H1 (cell line): ENCODE measurements at regions not wholly inside any gene's neighbourhood (a gene's known extent, or its start where the extent isn't known, plus 50 kb on each side); places are given as distances from the start of the nearest gene placed in this dataset.

Experiments
- CTCF ChIA-PET: fragments of 300-600 bp; sonication (Branson Sonifier 250); formaldehyde crosslinking; loops from one replicate; lab custom pipeline; 2021; ENCODE audit not compliant: partially characterized antibody; lab: Charles Lee
- POLR2A ChIA-PET: fragments of 300-600 bp; sonication (Branson Sonifier 250); formaldehyde crosslinking; loops from one replicate; lab custom pipeline; 2021; ENCODE audit warnings: inconsistent platforms; ENCODE audit not compliant: partially characterized antibody; lab: Charles Lee
- DNase-seq, 2 experiments: peaks; one replicate each; pipeline versions ENCODE4 v3.0.0 to v3.0.0-alpha.2; 2010 to 2022; ENCODE audit warnings: low spot score in 2 of 2, low read depth in 1 of 2, mixed read lengths in 1 of 2
- FAIRE-seq: peaks from 2 replicates; lab custom pipeline; 2011; peaks lifted over from hg19 to GRCh38; lab: Jason Lieb, UNC
- H2AFZ ChIP-seq: 2 replicates; pipeline ENCODE4 v1.8.1; 2012; ENCODE audit warnings: low read length, inconsistent platforms
- H2AK5ac ChIP-seq: 2 replicates; pipeline ENCODE4 v1.6.1; 2013; ENCODE audit warnings: low read depth, low read length
- H2BK120ac ChIP-seq: replicated peaks from 2 replicates; pipeline ENCODE3; 2013; ENCODE audit warnings: low read depth, low read length, inconsistent platforms
- H2BK12ac ChIP-seq: 2 replicates; pipeline ENCODE4 v1.6.1; 2013; ENCODE audit warnings: low read depth, low read length
- H2BK15ac ChIP-seq: 2 replicates; pipeline ENCODE4 v1.6.1; 2013; ENCODE audit warnings: low read length
- H2BK20ac ChIP-seq: 2 replicates; pipeline ENCODE4 v1.6.1; 2013; ENCODE audit warnings: low read length
- H2BK5ac ChIP-seq: 2 replicates; pipeline ENCODE4 v1.6.1; 2013; ENCODE audit warnings: low read depth, low read length
- H3K14ac ChIP-seq: 2 replicates; pipeline ENCODE4 v1.6.1; 2013; ENCODE audit warnings: inconsistent platforms; ENCODE audit not compliant: insufficient read length
- H3K18ac ChIP-seq: 2 replicates; pipeline ENCODE4 v1.6.1; 2013; ENCODE audit warnings: low read length; ENCODE audit errors: extremely low read depth
- H3K23ac ChIP-seq: 2 replicates; pipeline ENCODE4 v1.6.1; 2013; ENCODE audit warnings: inconsistent platforms; ENCODE audit not compliant: insufficient read length
- H3K23me2 ChIP-seq: 2 replicates; pipeline ENCODE4 v1.6.1; 2013; ENCODE audit warnings: low read depth, low read length
- H3K27ac ChIP-seq: 2 replicates; pipeline ENCODE4 v1.6.1; 2011; ENCODE audit warnings: low read depth, low read length, inconsistent platforms
- H3K27me3 ChIP-seq, 4 experiments: replicated peaks in 1 of 4; 1 replicate in 1 of 4; 2 replicates in 3 of 4; pipeline versions ENCODE4 v1.6.1 to v1.8.1; 2011 to 2013; ENCODE audit warnings: low read length in 3 of 4, mild to moderate bottlenecking in 3 of 4, inconsistent platforms in 2 of 4, mixed read lengths in 2 of 4, moderate library complexity in 1 of 4; ENCODE audit not compliant: control insufficient read depth in 3 of 4, insufficient read depth in 3 of 4; ENCODE audit errors: extremely low read depth in 1 of 4
- H3K36me3 ChIP-seq, 4 experiments: 2 replicates each; pipeline versions ENCODE4 v1.6.1 to v1.8.1; 2011 to 2013; ENCODE audit warnings: mild to moderate bottlenecking in 4 of 4, low read length in 3 of 4, moderate library complexity in 2 of 4, control low read depth in 1 of 4, inconsistent platforms in 1 of 4; ENCODE audit not compliant: insufficient read depth in 4 of 4, control insufficient read depth in 2 of 4
- H3K4ac ChIP-seq: replicated peaks from 2 replicates; pipeline ENCODE3; 2013; ENCODE audit warnings: low read length, low read depth, mixed read lengths, inconsistent platforms; ENCODE audit not compliant: insufficient read length
- H3K4me1 ChIP-seq, 4 experiments: replicated peaks in 1 of 4; 1 replicate in 1 of 4; 2 replicates in 3 of 4; pipeline versions ENCODE4 v1.6.1 to v1.8.1; 2011 to 2013; ENCODE audit warnings: low read length in 3 of 4, inconsistent platforms in 2 of 4, mixed read lengths in 1 of 4; ENCODE audit not compliant: insufficient read depth in 4 of 4, control insufficient read depth in 3 of 4
- H3K4me2 ChIP-seq, 2 experiments: 2 replicates each; pipeline versions ENCODE4 v1.6.1 to v1.8.1; 2011 to 2013; ENCODE audit warnings: low read depth in 2 of 2, low read length in 2 of 2, control low read depth in 1 of 2, inconsistent platforms in 1 of 2, mild to moderate bottlenecking in 1 of 2; ENCODE audit not compliant: insufficient read depth in 1 of 2
- H3K4me3 ChIP-seq, 4 experiments: fragments of 200-600, 300-600 bp in 1 of 4; sonication (generic), shearing (Covaris generic), sonication (Bioruptor Twin) in 1 of 4; 2 replicates each; pipeline versions ENCODE4 v1.5.1 to v1.8.1; 2011 to 2016; ENCODE audit warnings: low read length in 4 of 4, low read depth in 3 of 4, control low read depth in 2 of 4, inconsistent platforms in 2 of 4, mild to moderate bottlenecking in 2 of 4, mixed read lengths in 1 of 4, moderate library complexity in 1 of 4; ENCODE audit not compliant: insufficient read depth in 2 of 4; ENCODE audit errors: extremely low read depth in 1 of 4
- H3K56ac ChIP-seq: replicated peaks from 2 replicates; pipeline ENCODE3; 2013; ENCODE audit warnings: low read depth, mild to moderate bottlenecking, mixed read lengths, low read length, inconsistent platforms; ENCODE audit not compliant: insufficient read length
- H3K79me1 ChIP-seq: 2 replicates; pipeline ENCODE4 v1.6.1; 2013; ENCODE audit warnings: low read depth, low read length, control low read depth
- H3K79me2 ChIP-seq, 2 experiments: 2 replicates each; pipeline versions ENCODE4 v1.6.1 to v1.8.1; 2012 to 2013; ENCODE audit warnings: low read length in 2 of 2, mild to moderate bottlenecking in 2 of 2, inconsistent platforms in 1 of 2; ENCODE audit not compliant: insufficient read depth in 2 of 2, control insufficient read depth in 1 of 2
- H3K9ac ChIP-seq, 4 experiments: replicated peaks in 1 of 4; 1 replicate in 1 of 4; 2 replicates in 3 of 4; pipeline versions ENCODE4 v1.6.1 to v1.8.1; 2011 to 2013; ENCODE audit warnings: low read depth in 3 of 4, low read length in 3 of 4, control low read depth in 2 of 4, mild to moderate bottlenecking in 2 of 4, moderate library complexity in 2 of 4, inconsistent platforms in 1 of 4; ENCODE audit errors: extremely low read depth in 1 of 4
- H3K9me3 ChIP-seq, 2 experiments: 2 replicates each; pipeline versions ENCODE4 v1.6.1 to v1.8.1; 2012 to 2013; ENCODE audit warnings: mild to moderate bottlenecking in 2 of 2, moderate library complexity in 2 of 2, control low read depth in 1 of 2, inconsistent platforms in 1 of 2, low read depth in 1 of 2, low read length in 1 of 2, mixed read lengths in 1 of 2; ENCODE audit not compliant: insufficient read depth in 2 of 2
- H4K20me1 ChIP-seq, 2 experiments: replicated peaks in 1 of 2; 2 replicates each; pipeline versions ENCODE3 to v1.8.1; 2011 to 2013; ENCODE audit warnings: inconsistent platforms in 2 of 2, low read length in 2 of 2, mild to moderate bottlenecking in 1 of 2; ENCODE audit not compliant: insufficient read depth in 2 of 2, control insufficient read depth in 1 of 2
- H4K5ac ChIP-seq: 2 replicates; pipeline ENCODE4 v1.6.1; 2013; ENCODE audit warnings: low read length, low read depth, mixed read lengths, inconsistent platforms; ENCODE audit not compliant: insufficient read length
- H4K8ac ChIP-seq: 2 replicates; pipeline ENCODE4 v1.8.0; 2013; ENCODE audit warnings: mild to moderate bottlenecking, moderate library complexity, low read length, inconsistent platforms; ENCODE audit not compliant: insufficient read depth; ENCODE audit errors: extremely low read depth
- H4K91ac ChIP-seq: replicated peaks from 2 replicates; pipeline ENCODE3; 2013; ENCODE audit warnings: low read length, mixed read lengths, inconsistent platforms; ENCODE audit not compliant: insufficient read length
- FOSL1 ChIP-seq: IDR thresholded peaks from 2 replicates; pipeline ENCODE4 v1.6.1; 2011; ENCODE audit warnings: mild to moderate bottlenecking, low read depth, low read length, moderate library complexity; ENCODE audit not compliant: insufficient read depth
- GABPA ChIP-seq: IDR thresholded peaks from 2 replicates; pipeline ENCODE4 v1.6.1; 2011; ENCODE audit warnings: mild to moderate bottlenecking, low read length, moderate library complexity, borderline replicate concordance; ENCODE audit not compliant: insufficient read depth
- RBBP5 ChIP-seq: IDR thresholded peaks from 2 replicates; pipeline ENCODE4 v1.7.1; 2012; ENCODE audit warnings: low read depth, mild to moderate bottlenecking, inconsistent platforms, low read length, moderate library complexity, borderline replicate concordance
- SAP30 ChIP-seq: fragments of 300-600 bp; sonication (generic); IDR thresholded peaks from 2 replicates; pipeline ENCODE4 v1.7.1; 2012; ENCODE audit warnings: low read length, moderate library complexity, mild to moderate bottlenecking, inconsistent platforms; ENCODE audit not compliant: insufficient read depth, insufficient replicate concordance
- TBP ChIP-seq: IDR thresholded peaks from 2 replicates; pipeline ENCODE4 v1.6.1; 2011; ENCODE audit warnings: low read depth, low read length, improper control_type of control experiment
- WGBS, 2 experiments: shearing (Covaris generic) in 1 of 2; methylation state at CpG; one replicate each; pipeline versions ENCODE4 v1.1.6 to v1.1.7; 2013 to 2015; ENCODE audit warnings: low lambda C conversion rate in 2 of 2, mixed read lengths in 2 of 2, inconsistent platforms in 1 of 2, low coverage in 1 of 2, missing lambda C conversion rate in 1 of 2; ENCODE audit not compliant: insufficient replicate concordance in 2 of 2, insufficient coverage in 1 of 2, insufficient read length in 1 of 2; ENCODE audit errors: extremely low coverage in 1 of 2, missing lambda C conversion rate in 1 of 2; 5-methylcytosine and 5-hydroxymethylcytosine counted together

- ChIA-PET POLR2A (no interaction called here), CTCF (no interaction called here)
- no peak overlapping the region for H3K9ac ChIP-seq
- H3K4ac ChIP-seq: no peak overlapping the region
- H4K91ac ChIP-seq: no peak overlapping the region
- H3K27me3 ChIP-seq: no peaks in the 10 kb centered on the region
- H4K8ac ChIP-seq: no peak overlapping the region
- FAIRE-seq (no peak), DNase-seq (no peak)
- H3K4me2 ChIP-seq: no peak overlapping the region
- no peak overlapping the region for H3K56ac ChIP-seq
- no peak for TF ChIP-seq RBBP5
- no peak for TF ChIP-seq FOSL1
- no peak for TF ChIP-seq SAP30
- TF ChIP-seq GABPA: no peak
- TF ChIP-seq TBP: no peak
- H2BK120ac ChIP-seq: no peak overlapping the region
- H3K4me1 ChIP-seq: no peaks in the 10 kb centered on the region
- H3K79me2 ChIP-seq: no peaks in the 10 kb centered on the region
- no peaks in the 10 kb centered on the region for H3K23me2 ChIP-seq
- H3K9me3 ChIP-seq: no peaks in the 10 kb centered on the region; a peak in 1 of 4 replicates
- no peak overlapping the region for H2BK20ac ChIP-seq
- 91% methylated on average over 2 of the region's 2 CpGs; no CpG with 5 or more reads in 1 of the 2 experiments for WGBS, 2 experiments
- H3K36me3 ChIP-seq: no peaks in the 10 kb centered on the region
- H3K27ac ChIP-seq: no peak overlapping the region
- H4K5ac ChIP-seq: no peak overlapping the region
- H4K20me1 ChIP-seq: no peaks in the 10 kb centered on the region
- H2BK15ac ChIP-seq: no peak overlapping the region
- no peak overlapping the region for H3K4me3 ChIP-seq
- H3K18ac ChIP-seq: no peak overlapping the region
- no peak overlapping the region for H2AFZ ChIP-seq
- no peak overlapping the region for H2AK5ac ChIP-seq
- H3K79me1 ChIP-seq: no peaks in the 10 kb centered on the region
- no peak overlapping the region for H3K23ac ChIP-seq
- H3K14ac ChIP-seq: no peak overlapping the region
- no peak overlapping the region for H2BK5ac ChIP-seq
- no peak overlapping the region for H2BK12ac ChIP-seq
These were observed 839.9 kb downstream of the KCNT2 start for GRCh38 chr1:195768377-195768776.
